HCT116 (cell line): ENCODE measurements at regions not wholly inside any gene's neighbourhood (a gene's known extent, or its start where the extent isn't known, plus 50 kb on each side); places are given as distances from the start of the nearest gene placed in this dataset.

Source experiments
- ATAC-seq: fragments of 200-7000 bp; cut with Tn5 transposase; 2 replicates; pipeline ENCODE4 v1.9.1; 2020; ENCODE audit warnings: mild to moderate bottlenecking, moderate library complexity
- BruUV-seq: library from RNA; stranded (reverse); fragments of 400-500 nt; replicated peaks from 2 replicates; lab custom pipeline; 2021; lab: Mats Ljungman, UMichigan
- CTCF ChIA-PET: fragments of 300-600 bp; sonication (Branson Sonifier 250); formaldehyde crosslinking; loops from one replicate; lab custom pipeline; 2021; ENCODE audit warnings: antibody characterized with exemption; lab: Charles Lee
- POLR2A ChIA-PET: fragments of 300-600, 350-600 bp; sonication (Branson Sonifier 250); formaldehyde crosslinking; loops from one replicate; lab custom pipeline; 2021; ENCODE audit warnings: antibody characterized with exemption; lab: Charles Lee
- RAD21 ChIA-PET, 2 experiments: fragments of 300-600 bp; sonication (Branson Sonifier 250); formaldehyde crosslinking; loops; one replicate each; lab custom pipeline; 2023; ENCODE audit warnings: low total read pairs in 2 of 2; ENCODE audit not compliant: uncharacterized antibody in 2 of 2, unreplicated experiment in 2 of 2, low non-redundant PET in 1 of 2; lab: Charles Lee
- DNase-seq: peaks from one replicate; pipeline ENCODE4 v3.0.0-alpha.2; 2010; ENCODE audit warnings: low read depth, low spot score
- H2AFZ ChIP-seq: fragments of 200-600 bp; shearing (Covaris generic), sonication (generic); 2 replicates; pipeline ENCODE4 v1.6.1; 2017; ENCODE audit warnings: low read depth, mixed run types, mixed read lengths, antibody characterized with exemption, low read length; ENCODE audit not compliant: poor library complexity, severe bottlenecking
- H3K27ac ChIP-seq: 2 replicates; pipeline ENCODE4 v1.5.1; 2012; ENCODE audit warnings: low read depth, low read length
- H3K27me3 ChIP-seq: fragments of 200-600 bp; sonication (generic); 2 replicates; pipeline ENCODE4 v1.6.1; 2016; ENCODE audit warnings: mixed run types, low read length, mixed read lengths; ENCODE audit not compliant: insufficient read depth
- H3K36me3 ChIP-seq, 2 experiments: fragments of 200-500 bp in 1 of 2; fragments of 200-600 bp in 1 of 2; sonication (Bioruptor generic) in 1 of 2; sonication (generic) in 1 of 2; 2 replicates each; pipeline versions ENCODE4 v1.5.1 to v1.6.1; 2014 to 2016; ENCODE audit warnings: low read length in 2 of 2, inconsistent platforms in 1 of 2, mixed read lengths in 1 of 2, mixed run types in 1 of 2; ENCODE audit not compliant: insufficient read depth in 2 of 2, control insufficient read depth in 1 of 2
- H3K4me1 ChIP-seq, 2 experiments: fragments of 200-600 bp in 1 of 2; sonication (generic) in 1 of 2; 2 replicates each; pipeline versions ENCODE4 v1.5.1 to v1.6.1; 2012 to 2017; ENCODE audit warnings: low read length in 2 of 2, inconsistent platforms in 1 of 2, mild to moderate bottlenecking in 1 of 2, mixed read lengths in 1 of 2, mixed run types in 1 of 2, moderate library complexity in 1 of 2; ENCODE audit not compliant: insufficient read depth in 2 of 2, control insufficient read depth in 1 of 2
- H3K4me2 ChIP-seq: fragments of 200-600 bp; sonication (generic); 2 replicates; pipeline ENCODE4 v1.6.1; 2017; ENCODE audit warnings: mixed run types, low read length, mixed read lengths
- H3K4me3 ChIP-seq, 2 experiments: fragments of 200-600 bp in 1 of 2; sonication (generic) in 1 of 2; replicated peaks in 1 of 2; 2 replicates each; pipeline ENCODE4 v1.5.1; 2011 to 2016; ENCODE audit warnings: low read length in 2 of 2, control low read depth in 1 of 2, low read depth in 1 of 2, mild to moderate bottlenecking in 1 of 2, mixed read lengths in 1 of 2, mixed run types in 1 of 2
- H3K79me2 ChIP-seq: fragments of 200-600 bp; sonication (generic); 2 replicates; pipeline ENCODE4 v1.6.1; 2017; ENCODE audit warnings: mild to moderate bottlenecking, mixed run types, low read length, moderate library complexity, mixed read lengths; ENCODE audit not compliant: insufficient read depth
- H3K9ac ChIP-seq: fragments of 200-600 bp; sonication (generic); 2 replicates; pipeline ENCODE4 v1.6.1; 2016; ENCODE audit warnings: low read length, mixed read lengths
- H3K9me2 ChIP-seq: fragments of 200-600 bp; sonication (generic), shearing (Covaris generic); 2 replicates; pipeline ENCODE4 v1.6.1; 2017; ENCODE audit warnings: mixed run types, mild to moderate bottlenecking, moderate library complexity; ENCODE audit not compliant: insufficient read depth
- H3K9me3 ChIP-seq, 2 experiments: fragments of 200-500 bp in 1 of 2; fragments of 200-600 bp in 1 of 2; sonication (Bioruptor generic) in 1 of 2; sonication (generic) in 1 of 2; 2 replicates each; pipeline ENCODE4 v1.6.1; 2014 to 2017; ENCODE audit warnings: low read length in 2 of 2, mixed read lengths in 2 of 2, inconsistent platforms in 1 of 2, low read depth in 1 of 2, mild to moderate bottlenecking in 1 of 2, mixed run types in 1 of 2, moderate library complexity in 1 of 2; ENCODE audit not compliant: control insufficient read depth in 1 of 2, insufficient read depth in 1 of 2
- H4K20me1 ChIP-seq: fragments of 200-600 bp; sonication (generic), shearing (Covaris generic); 2 replicates; pipeline ENCODE4 v1.6.1; 2017; ENCODE audit warnings: mixed run types, mild to moderate bottlenecking, moderate library complexity; ENCODE audit not compliant: insufficient read depth
- ELF1 ChIP-seq: IDR thresholded peaks from 2 replicates; pipeline ENCODE4 v1.6.1; 2012; ENCODE audit warnings: low read depth, borderline replicate concordance
- EZH2 ChIP-seq: fragments of 200-600 bp; sonication (generic); IDR thresholded peaks from 2 replicates; pipeline ENCODE4 v1.6.1; 2017; ENCODE audit warnings: antibody characterized with exemption, mixed run types
- FOSL1 ChIP-seq: IDR thresholded peaks from 2 replicates; pipeline ENCODE4 v1.6.1; 2012; ENCODE audit warnings: low read depth
- JUND ChIP-seq: IDR thresholded peaks from 2 replicates; pipeline ENCODE4 v1.6.1; 2012
- RAD21 ChIP-seq: IDR thresholded peaks from 2 replicates; pipeline ENCODE4 v1.6.1; 2012; ENCODE audit warnings: low read depth, mild to moderate bottlenecking
- SRF ChIP-seq: IDR thresholded peaks from 2 replicates; pipeline ENCODE4 v1.6.1; 2012; ENCODE audit warnings: low read depth
- YY1 ChIP-seq: IDR thresholded peaks from 2 replicates; pipeline ENCODE4 v1.6.1; 2011; ENCODE audit warnings: low read length, low read depth, moderate library complexity, mild to moderate bottlenecking; ENCODE audit not compliant: insufficient replicate concordance; ENCODE audit errors: extremely low read depth
- ZBTB33 ChIP-seq: IDR thresholded peaks from 2 replicates; pipeline ENCODE4 v1.6.1; 2011; ENCODE audit warnings: mild to moderate bottlenecking, low read length, moderate library complexity; ENCODE audit not compliant: insufficient replicate concordance; ENCODE audit errors: extremely low read depth
- intact Hi-C: fragments of 100-400 bp; cut with micrococcal nuclease; formaldehyde crosslinking; loops from 2 replicates; pipeline ENCODE4 v1.10.0; 2022
- TF ChIP-seq, protein P1 (sequence below): IDR thresholded peaks from 2 replicates; pipeline ENCODE4 v1.6.1; 2012
- TF ChIP-seq, protein P2 (sequence below): IDR thresholded peaks from 2 replicates; pipeline ENCODE4 v1.6.1; 2012
- TF ChIP-seq, protein P3 (sequence below): IDR thresholded peaks from 2 replicates; pipeline ENCODE4 v1.6.1; 2012; ENCODE audit warnings: low read depth
- TF ChIP-seq, protein P4 (sequence below), 3 experiments: fragments of 200-600 bp in 1 of 3; sonication (generic) in 1 of 3; IDR thresholded peaks in 2 of 3; conservative IDR thresholded peaks in 1 of 3; 2 replicates each; pipeline ENCODE4 v1.5.1; 2012 to 2017; ENCODE audit warnings: low read depth in 2 of 3, low read length in 2 of 3, antibody characterized with exemption in 1 of 3, borderline replicate concordance in 1 of 3, control low read depth in 1 of 3, mild to moderate bottlenecking in 1 of 3, mixed read lengths in 1 of 3, mixed run types in 1 of 3, moderate library complexity in 1 of 3; ENCODE audit not compliant: insufficient read depth in 1 of 3

GRCh38 chr2:47313141-47313691 is 55.9 kb upstream of the EPCAM start:
- intact Hi-C loops: no loop called here
- RAD21 ChIA-PET: interaction anchor here (1.0 to 1.1 kb wide), 2 partner anchors 9 kb away, joined by 3 to 4 read pairs; no protein-coding TSS in a partner anchor

More at GRCh38 chr2:47313141-47313691, 55.9 kb upstream of the EPCAM start:
- no peaks in the 10 kb centered on the region for H3K79me2 ChIP-seq
- peak overlapping the region; percentile 57 for H2AFZ ChIP-seq
- ATAC-seq: peak; percentile 90
- no TSS peak for BruUV-seq
- H3K9me2 ChIP-seq: no peaks in the 10 kb centered on the region
- peaks cover 16 to 20% of the 10 kb centered on the region in 2 experiments; a peak in 3 of 4 replicates for H3K4me1 ChIP-seq
- no peak overlapping the region for H3K4me3 ChIP-seq
- TF ChIP-seq RAD21: peak; percentile 69
- TF ChIP-seq, protein P1, sequence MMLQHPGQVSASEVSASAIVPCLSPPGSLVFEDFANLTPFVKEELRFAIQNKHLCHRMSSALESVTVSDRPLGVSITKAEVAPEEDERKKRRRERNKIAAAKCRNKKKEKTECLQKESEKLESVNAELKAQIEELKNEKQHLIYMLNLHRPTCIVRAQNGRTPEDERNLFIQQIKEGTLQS: no peak
- TF ChIP-seq, protein P2, sequence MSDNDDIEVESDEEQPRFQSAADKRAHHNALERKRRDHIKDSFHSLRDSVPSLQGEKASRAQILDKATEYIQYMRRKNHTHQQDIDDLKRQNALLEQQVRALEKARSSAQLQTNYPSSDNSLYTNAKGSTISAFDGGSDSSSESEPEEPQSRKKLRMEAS: no peak
- TF ChIP-seq YY1: no peak
- TF ChIP-seq FOSL1: peak; percentile 69
- TF ChIP-seq, protein P3, sequence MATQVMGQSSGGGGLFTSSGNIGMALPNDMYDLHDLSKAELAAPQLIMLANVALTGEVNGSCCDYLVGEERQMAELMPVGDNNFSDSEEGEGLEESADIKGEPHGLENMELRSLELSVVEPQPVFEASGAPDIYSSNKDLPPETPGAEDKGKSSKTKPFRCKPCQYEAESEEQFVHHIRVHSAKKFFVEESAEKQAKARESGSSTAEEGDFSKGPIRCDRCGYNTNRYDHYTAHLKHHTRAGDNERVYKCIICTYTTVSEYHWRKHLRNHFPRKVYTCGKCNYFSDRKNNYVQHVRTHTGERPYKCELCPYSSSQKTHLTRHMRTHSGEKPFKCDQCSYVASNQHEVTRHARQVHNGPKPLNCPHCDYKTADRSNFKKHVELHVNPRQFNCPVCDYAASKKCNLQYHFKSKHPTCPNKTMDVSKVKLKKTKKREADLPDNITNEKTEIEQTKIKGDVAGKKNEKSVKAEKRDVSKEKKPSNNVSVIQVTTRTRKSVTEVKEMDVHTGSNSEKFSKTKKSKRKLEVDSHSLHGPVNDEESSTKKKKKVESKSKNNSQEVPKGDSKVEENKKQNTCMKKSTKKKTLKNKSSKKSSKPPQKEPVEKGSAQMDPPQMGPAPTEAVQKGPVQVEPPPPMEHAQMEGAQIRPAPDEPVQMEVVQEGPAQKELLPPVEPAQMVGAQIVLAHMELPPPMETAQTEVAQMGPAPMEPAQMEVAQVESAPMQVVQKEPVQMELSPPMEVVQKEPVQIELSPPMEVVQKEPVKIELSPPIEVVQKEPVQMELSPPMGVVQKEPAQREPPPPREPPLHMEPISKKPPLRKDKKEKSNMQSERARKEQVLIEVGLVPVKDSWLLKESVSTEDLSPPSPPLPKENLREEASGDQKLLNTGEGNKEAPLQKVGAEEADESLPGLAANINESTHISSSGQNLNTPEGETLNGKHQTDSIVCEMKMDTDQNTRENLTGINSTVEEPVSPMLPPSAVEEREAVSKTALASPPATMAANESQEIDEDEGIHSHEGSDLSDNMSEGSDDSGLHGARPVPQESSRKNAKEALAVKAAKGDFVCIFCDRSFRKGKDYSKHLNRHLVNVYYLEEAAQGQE: no peak
- TF ChIP-seq, protein P4, sequence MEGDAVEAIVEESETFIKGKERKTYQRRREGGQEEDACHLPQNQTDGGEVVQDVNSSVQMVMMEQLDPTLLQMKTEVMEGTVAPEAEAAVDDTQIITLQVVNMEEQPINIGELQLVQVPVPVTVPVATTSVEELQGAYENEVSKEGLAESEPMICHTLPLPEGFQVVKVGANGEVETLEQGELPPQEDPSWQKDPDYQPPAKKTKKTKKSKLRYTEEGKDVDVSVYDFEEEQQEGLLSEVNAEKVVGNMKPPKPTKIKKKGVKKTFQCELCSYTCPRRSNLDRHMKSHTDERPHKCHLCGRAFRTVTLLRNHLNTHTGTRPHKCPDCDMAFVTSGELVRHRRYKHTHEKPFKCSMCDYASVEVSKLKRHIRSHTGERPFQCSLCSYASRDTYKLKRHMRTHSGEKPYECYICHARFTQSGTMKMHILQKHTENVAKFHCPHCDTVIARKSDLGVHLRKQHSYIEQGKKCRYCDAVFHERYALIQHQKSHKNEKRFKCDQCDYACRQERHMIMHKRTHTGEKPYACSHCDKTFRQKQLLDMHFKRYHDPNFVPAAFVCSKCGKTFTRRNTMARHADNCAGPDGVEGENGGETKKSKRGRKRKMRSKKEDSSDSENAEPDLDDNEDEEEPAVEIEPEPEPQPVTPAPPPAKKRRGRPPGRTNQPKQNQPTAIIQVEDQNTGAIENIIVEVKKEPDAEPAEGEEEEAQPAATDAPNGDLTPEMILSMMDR (IDR thresholded peaks at IDR 0.05 in 2 of 3, conservative IDR thresholded peaks at IDR 0.05 in 1 of 3; ENCODE audit: borderline replicate concordance in 1 of 3, insufficient read depth in 1 of 3, low read depth in 2 of 3, low read length in 2 of 3): peak in 2 of 3 experiments; percentile 11 to 51; a peak in 1 of 6 replicates
- peak; percentile 59 for TF ChIP-seq JUND
- no peak for TF ChIP-seq ZBTB33
- TF ChIP-seq EZH2: no peak
- no peak for TF ChIP-seq SRF
- TF ChIP-seq ELF1: no peak
- CTCF ChIA-PET: interaction anchor here (0.7 to 0.8 kb wide), 2 partner anchors 10 to 146 kb away, joined by 4 to 10 read pairs; no protein-coding TSS in a partner anchor
- DNase-seq: peak; percentile 50
- no peaks in the 10 kb centered on the region for H3K9me3 ChIP-seq
- peak overlapping the region; percentile 43 for H3K4me2 ChIP-seq
- no peaks in the 10 kb centered on the region for H3K27me3 ChIP-seq
- no peak overlapping the region for H3K9ac ChIP-seq
- no peaks in the 10 kb centered on the region for H3K36me3 ChIP-seq
- no peaks in the 10 kb centered on the region for H4K20me1 ChIP-seq
- no peak overlapping the region for H3K27ac ChIP-seq
- POLR2A ChIA-PET: interaction anchor here (0.9 to 1.2 kb wide), 2 partner anchors 10 to 310 kb away, joined by 3 read pairs; no protein-coding TSS in a partner anchor
